ENCODE measurements at regions not wholly inside any gene's neighbourhood (a gene's known extent, or its start where the extent isn't known, plus 50 kb on each side); places are given as distances from the start of the nearest gene placed in this dataset.

GRCh38 chr6:51450248-51450957 is 631.7 kb downstream of the TFAP2B start:
- H3K36me3 Mint-ChIP-seq (ENCODE audit: low read depth): no peaks in the 10 kb centered on the region

GRCh38 chr6:51450958-51451357 is 632.3 kb downstream of the TFAP2B start:
- Mint-ChIP-seq H3K27ac (ENCODE audit: unreplicated experiment) (no peak overlapping the region), H3K36me3 (ENCODE audit: low read depth) (no peaks in the 10 kb centered on the region), H3K4me1 (ENCODE audit: low read depth) (no peaks in the 10 kb centered on the region), H3K4me3 (ENCODE audit: unreplicated experiment) (no peak overlapping the region), H3K27me3 (ENCODE audit: low read depth) (no peaks in the 10 kb centered on the region), H3K9me3 (ENCODE audit: low read depth) (no peaks in the 10 kb centered on the region)
- DNase-seq (ENCODE audit: low spot score): no peak
- no peak for TF ChIP-seq CTCF (IDR thresholded peaks at IDR 0.05)

More at GRCh38 chr6:51450248-51450957, 631.7 kb downstream of the TFAP2B start:
- no peaks in the 10 kb centered on the region for H3K9me3 Mint-ChIP-seq (ENCODE audit: low read depth)
- H3K27ac Mint-ChIP-seq (ENCODE audit: unreplicated experiment): no peak overlapping the region
- no peaks in the 10 kb centered on the region for H3K4me1 Mint-ChIP-seq (ENCODE audit: low read depth)
- H3K27me3 Mint-ChIP-seq (ENCODE audit: low read depth): no peaks in the 10 kb centered on the region
- DNase-seq (ENCODE audit: low spot score): no peak
- no peak for TF ChIP-seq CTCF (IDR thresholded peaks at IDR 0.05)
- no peak overlapping the region for H3K4me3 Mint-ChIP-seq (ENCODE audit: unreplicated experiment)

- H3K36me3 Mint-ChIP-seq (ENCODE audit: low read depth): no peaks in the 10 kb centered on the region
- no peak for DNase-seq (ENCODE audit: low spot score)
- TF ChIP-seq CTCF (IDR thresholded peaks at IDR 0.05): no peak
Observed at GRCh38 chr6:51456282-51456681, 631.1 kb downstream of the PKHD1 start.

GRCh38 chr6:51459958-51460357 is 627.5 kb downstream of the PKHD1 start:
- Mint-ChIP-seq H3K9me3 (ENCODE audit: low read depth) (no peaks in the 10 kb centered on the region), H3K27me3 (ENCODE audit: low read depth) (no peaks in the 10 kb centered on the region), H3K27ac (ENCODE audit: unreplicated experiment) (no peak overlapping the region), H3K4me1 (ENCODE audit: low read depth) (no peaks in the 10 kb centered on the region), H3K36me3 (ENCODE audit: low read depth) (no peaks in the 10 kb centered on the region), H3K4me3 (ENCODE audit: unreplicated experiment) (no peak overlapping the region)
- no peak for TF ChIP-seq CTCF (IDR thresholded peaks at IDR 0.05)
- DNase-seq (ENCODE audit: low spot score): no peak

More at GRCh38 chr6:51456282-51456681, 631.1 kb downstream of the PKHD1 start:
- H3K27me3 Mint-ChIP-seq (ENCODE audit: low read depth): no peaks in the 10 kb centered on the region
- H3K4me3 Mint-ChIP-seq (ENCODE audit: unreplicated experiment): no peak overlapping the region
- no peaks in the 10 kb centered on the region for H3K9me3 Mint-ChIP-seq (ENCODE audit: low read depth)
- no peaks in the 10 kb centered on the region for H3K4me1 Mint-ChIP-seq (ENCODE audit: low read depth)
- no peak overlapping the region for H3K27ac Mint-ChIP-seq (ENCODE audit: unreplicated experiment)

- DNase-seq (ENCODE audit: low spot score): no peak
- H3K36me3 Mint-ChIP-seq (ENCODE audit: low read depth): no peaks in the 10 kb centered on the region
- no peaks in the 10 kb centered on the region for H3K9me3 Mint-ChIP-seq (ENCODE audit: low read depth)
- no peak for TF ChIP-seq CTCF (IDR thresholded peaks at IDR 0.05)
- H3K27me3 Mint-ChIP-seq (ENCODE audit: low read depth): no peaks in the 10 kb centered on the region
- H3K4me3 Mint-ChIP-seq (ENCODE audit: unreplicated experiment): no peak overlapping the region
- H3K4me1 Mint-ChIP-seq (ENCODE audit: low read depth): no peaks in the 10 kb centered on the region
- no peak overlapping the region for H3K27ac Mint-ChIP-seq (ENCODE audit: unreplicated experiment)
Observed at GRCh38 chr6:51462896-51463295, 624.5 kb downstream of the PKHD1 start.
